ENCODE measurements at regions not wholly inside any gene's neighbourhood (a gene's known extent, or its start where the extent isn't known, plus 50 kb on each side); places are given as distances from the start of the nearest gene placed in this dataset.

GRCh38 chr18:43888598-43888997 is 611.3 kb upstream of the SYT4 start:
- 0 to 100% (median 67%) methylated on average over 1 to 3 of the region's 3 CpGs; no CpG with 5 or more reads in 1 of the 10 experiments for WGBS, 10 experiments
- Histone ChIP-seq H3K27ac (no peak overlapping the region), H3K4me1 (replicated peaks in 1 of 2) (no peaks in the 10 kb centered on the region), H3K4me3 (no peak overlapping the region)
- in situ Hi-C loops (cut with MboI; ENCODE audit: low pct_unique_long_range_greater_than_20kb in 2 of 9, low sequenced_read_pairs in 9 of 9, unreplicated experiment in 9 of 9), result no loop called here
- ATAC-seq (replicated peaks in 6 of 8), result no peak

GRCh38 chr18:43893001-43893637 is 615.8 kb upstream of the SYT4 start:
- H3K4me3 ChIP-seq, result no peak overlapping the region
- no peak overlapping the region for H3K27ac ChIP-seq
- no peaks in the 10 kb centered on the region for H3K4me1 ChIP-seq (replicated peaks in 1 of 2)
- 4 to 79% (median 41%) methylated on average over 2 to 4 of the region's 5 CpGs; no CpG with 5 or more reads in 1 of the 10 experiments for WGBS, 10 experiments
- in situ Hi-C loops (cut with MboI; ENCODE audit: low pct_unique_long_range_greater_than_20kb in 2 of 9, low sequenced_read_pairs in 9 of 9, unreplicated experiment in 9 of 9), result no loop called here
- ATAC-seq (replicated peaks in 6 of 8), result peak; percentile 53 to 99 (median 96)

GRCh38 chr18:43904209-43904837 is 627.0 kb upstream of the SYT4 start:
- H3K27ac ChIP-seq, result no peak overlapping the region
- no peak overlapping the region for H3K4me3 ChIP-seq
- in situ Hi-C loops (cut with MboI; ENCODE audit: low pct_unique_long_range_greater_than_20kb in 2 of 9, low sequenced_read_pairs in 9 of 9, unreplicated experiment in 9 of 9), result no loop called here
- ATAC-seq (replicated peaks in 6 of 8), result no peak
- H3K4me1 ChIP-seq (replicated peaks in 1 of 2), result no peaks in the 10 kb centered on the region
- WGBS, 10 experiments, result 71 to 100% (median 87%) methylated on average over 1 of the region's 1 CpG; no CpG with 5 or more reads in 2 of the 10 experiments

DNA sequence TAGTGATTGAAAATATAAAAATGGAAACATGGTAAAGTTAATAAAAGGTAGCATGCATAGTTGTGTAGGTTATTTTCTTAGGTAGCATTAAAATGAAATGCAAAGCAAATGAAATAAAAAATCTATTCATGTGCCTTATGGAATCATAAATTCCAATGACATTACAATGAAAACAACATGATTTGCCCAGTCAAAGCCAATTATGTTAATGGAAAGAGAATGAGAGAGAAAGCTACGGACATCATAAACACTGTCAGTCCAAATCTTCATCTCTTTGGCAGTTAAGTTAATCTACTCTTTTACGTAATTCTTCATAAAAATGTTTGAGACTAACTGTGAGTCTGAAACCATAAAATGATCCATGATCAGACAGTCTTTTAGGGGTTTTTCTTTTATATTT is 636.7 kb upstream of the SYT4 start:
- Histone ChIP-seq H3K27ac (no peak overlapping the region), H3K4me1 (replicated peaks in 1 of 2) (peaks cover 0 to 3% of the 10 kb centered on the region in 2 donors), H3K4me3 (no peak overlapping the region)
- WGBS, 10 experiments, result 54 to 100% (median 81%) methylated on average over 1 to 2 of the region's 2 CpGs
- in situ Hi-C loops (cut with MboI; ENCODE audit: low pct_unique_long_range_greater_than_20kb in 2 of 9, low sequenced_read_pairs in 9 of 9, unreplicated experiment in 9 of 9), result no loop called here
- ATAC-seq (replicated peaks in 6 of 8), result no peak

GRCh38 chr18:43916984-43917383 is 639.7 kb upstream of the SYT4 start:
- ATAC-seq (replicated peaks in 6 of 8), result no peak
- WGBS, 10 experiments, result 50 to 100% (median 93%) methylated on average over 1 to 3 of the region's 3 CpGs
- in situ Hi-C loops (cut with MboI; ENCODE audit: low pct_unique_long_range_greater_than_20kb in 2 of 9, low sequenced_read_pairs in 9 of 9, unreplicated experiment in 9 of 9), result no loop called here
- no peak overlapping the region for H3K27ac ChIP-seq
- no peak overlapping the region for H3K4me3 ChIP-seq
- peaks cover 0 to 3% of the 10 kb centered on the region in 2 donors for H3K4me1 ChIP-seq (replicated peaks in 1 of 2)

DNA sequence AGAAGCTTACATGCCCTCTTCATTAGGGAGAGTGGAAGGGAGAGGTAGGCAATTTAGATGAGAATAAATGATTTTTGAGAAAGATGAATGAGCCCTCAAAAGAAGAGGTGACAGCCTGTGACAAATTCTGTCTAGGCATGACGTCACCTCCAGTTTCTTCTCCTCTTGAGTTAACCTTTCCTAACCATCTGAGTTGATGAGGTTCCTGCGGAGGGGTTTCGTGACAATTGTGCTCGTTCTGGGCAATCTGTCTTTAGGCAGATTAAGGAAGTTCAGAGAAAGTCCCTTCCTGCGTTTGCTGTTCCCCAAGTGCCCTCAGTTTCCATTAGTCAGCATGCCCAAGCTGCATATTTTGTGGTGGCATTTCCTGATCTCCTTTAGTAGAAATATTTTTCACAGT is 640.2 kb upstream of the SYT4 start:
- Histone ChIP-seq H3K4me3 (no peak overlapping the region), H3K4me1 (replicated peaks in 1 of 2) (peaks cover 0 to 3% of the 10 kb centered on the region in 2 donors), H3K27ac (no peak overlapping the region)
- no peak for ATAC-seq (replicated peaks in 6 of 8)
- 29 to 100% (median 85%) methylated on average over 1 to 5 of the region's 5 CpGs; no CpG with 5 or more reads in 2 of the 10 experiments for WGBS, 10 experiments
- in situ Hi-C loops (cut with MboI; ENCODE audit: low pct_unique_long_range_greater_than_20kb in 2 of 9, low sequenced_read_pairs in 9 of 9, unreplicated experiment in 9 of 9), result no loop called here

DNA sequence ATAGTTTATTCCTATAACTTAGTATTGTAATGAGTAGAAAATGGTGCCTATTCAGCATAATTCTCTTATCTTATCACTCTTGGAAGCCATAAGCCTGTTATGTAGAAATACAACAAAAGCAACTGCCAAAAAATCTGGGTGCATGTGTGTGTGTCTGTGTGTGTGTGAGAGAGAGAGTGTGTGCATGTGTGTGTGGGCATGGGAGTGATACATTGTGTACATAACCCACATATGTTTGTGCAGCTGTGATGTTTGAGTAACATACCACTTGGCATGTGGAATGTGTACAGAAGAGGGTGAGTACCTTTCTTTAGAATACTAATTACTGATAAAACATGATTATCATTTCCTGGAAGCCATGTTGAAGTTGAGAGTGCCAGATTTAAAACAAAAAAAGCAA is 642.3 kb upstream of the SYT4 start:
- in situ Hi-C loops (cut with MboI; ENCODE audit: low pct_unique_long_range_greater_than_20kb in 2 of 9, low sequenced_read_pairs in 9 of 9, unreplicated experiment in 9 of 9), result no loop called here
- H3K4me1 ChIP-seq (replicated peaks in 1 of 2), result peaks cover 0 to 3% of the 10 kb centered on the region in 2 donors
- no peak overlapping the region for H3K4me3 ChIP-seq
- no peak overlapping the region for H3K27ac ChIP-seq
- peak in 2 of 8 experiments; percentile 40 to 73 for ATAC-seq (replicated peaks in 6 of 8)

- in situ Hi-C loops (cut with MboI; ENCODE audit: low pct_unique_long_range_greater_than_20kb in 2 of 9, low sequenced_read_pairs in 9 of 9, unreplicated experiment in 9 of 9), result no loop called here
- no peak overlapping the region for H3K4me3 ChIP-seq
- no peak for ATAC-seq (replicated peaks in 6 of 8)
- peaks cover 0 to 2% of the 10 kb centered on the region in 2 donors for H3K4me1 ChIP-seq (replicated peaks in 1 of 2)
- H3K27ac ChIP-seq, result no peak overlapping the region
- WGBS, 10 experiments, result 42 to 100% (median 96%) methylated on average over 1 to 3 of the region's 3 CpGs; no CpG with 5 or more reads in 3 of the 10 experiments
These were observed 654.1 kb upstream of the SYT4 start for GRCh38 chr18:43931439-43931838.

GRCh38 chr18:43932140-43932539 is 654.9 kb upstream of the SYT4 start:
- H3K4me1 ChIP-seq (replicated peaks in 1 of 2), result peaks cover 0 to 2% of the 10 kb centered on the region in 2 donors

GRCh38 chr18:43933177-43933576 is 655.9 kb upstream of the SYT4 start:
- WGBS, 10 experiments, result 57 to 100% (median 85%) methylated on average over 1 to 5 of the region's 5 CpGs; no CpG with 5 or more reads in 2 of the 10 experiments
- peaks cover 0 to 2% of the 10 kb centered on the region in 2 donors for H3K4me1 ChIP-seq (replicated peaks in 1 of 2)
- no peak overlapping the region for H3K27ac ChIP-seq
- no peak for ATAC-seq (replicated peaks in 6 of 8)
- in situ Hi-C loops (cut with MboI; ENCODE audit: low pct_unique_long_range_greater_than_20kb in 2 of 9, low sequenced_read_pairs in 9 of 9, unreplicated experiment in 9 of 9), result no loop called here
- H3K4me3 ChIP-seq, result no peak overlapping the region

More at GRCh38 chr18:43932140-43932539, 654.9 kb upstream of the SYT4 start:
- Histone ChIP-seq H3K27ac (no peak overlapping the region), H3K4me3 (no peak overlapping the region)
- in situ Hi-C loops (cut with MboI; ENCODE audit: low pct_unique_long_range_greater_than_20kb in 2 of 9, low sequenced_read_pairs in 9 of 9, unreplicated experiment in 9 of 9), result no loop called here
- peak in 1 of 8 experiments; percentile 88 for ATAC-seq (replicated peaks in 6 of 8)

- WGBS, 10 experiments, result 0 to 100% (median 90%) methylated on average over 1 of the region's 1 CpG; no CpG with 5 or more reads in 2 of the 10 experiments
These were observed 657.0 kb upstream of the SYT4 start for GRCh38 chr18:43934322-43934721.

DNA sequence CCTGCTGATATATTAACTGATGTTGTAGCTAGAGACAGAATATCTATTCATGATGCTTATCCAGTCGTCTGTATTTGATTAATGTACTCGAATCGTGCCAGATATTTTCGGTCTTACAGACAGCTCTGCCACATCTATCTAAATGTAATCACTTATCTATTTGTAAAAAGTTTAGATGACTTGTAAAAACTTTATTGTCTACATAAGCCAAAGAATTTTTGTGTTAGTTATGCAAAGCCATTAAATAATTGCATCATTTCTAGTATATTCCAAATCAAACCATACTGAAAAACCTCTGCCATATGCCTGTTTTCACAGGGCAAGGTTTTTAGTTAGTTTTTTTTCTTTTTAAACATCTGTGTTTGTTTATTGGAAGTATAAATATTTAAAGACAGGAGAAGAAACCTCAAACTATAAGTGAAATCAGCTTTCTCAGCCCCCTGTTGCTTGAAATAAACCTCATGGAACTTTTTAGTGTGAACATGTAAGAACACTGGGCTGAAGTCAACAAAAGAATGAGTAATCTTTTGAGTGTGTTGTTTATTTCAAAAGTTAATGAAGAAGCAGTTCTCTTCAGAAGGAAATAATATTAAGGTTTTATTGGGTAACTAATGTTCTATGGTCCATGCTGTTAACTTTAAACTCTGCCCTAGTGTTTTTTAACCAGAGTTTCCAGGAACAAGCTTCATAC is 657.6 kb upstream of the SYT4 start:
- 6 to 88% (median 71%) methylated on average over 1 to 4 of the region's 4 CpGs; no CpG with 5 or more reads in 2 of the 10 experiments for WGBS, 10 experiments
- Histone ChIP-seq H3K4me1 (replicated peaks in 1 of 2) (no peaks in the 10 kb centered on the region), H3K4me3 (no peak overlapping the region), H3K27ac (no peak overlapping the region)
- ATAC-seq (replicated peaks in 6 of 8), result peak in 2 of 8 experiments; percentile 37 to 40
- in situ Hi-C loops (cut with MboI; ENCODE audit: low pct_unique_long_range_greater_than_20kb in 2 of 9, low sequenced_read_pairs in 9 of 9, unreplicated experiment in 9 of 9), result no loop called here

More at GRCh38 chr18:43934322-43934721, 657.0 kb upstream of the SYT4 start:
- in situ Hi-C loops (cut with MboI; ENCODE audit: low pct_unique_long_range_greater_than_20kb in 2 of 9, low sequenced_read_pairs in 9 of 9, unreplicated experiment in 9 of 9), result no loop called here
- no peak overlapping the region for H3K27ac ChIP-seq
- no peaks in the 10 kb centered on the region for H3K4me1 ChIP-seq (replicated peaks in 1 of 2)
- ATAC-seq (replicated peaks in 6 of 8), result no peak
- no peak overlapping the region for H3K4me3 ChIP-seq

DNA sequence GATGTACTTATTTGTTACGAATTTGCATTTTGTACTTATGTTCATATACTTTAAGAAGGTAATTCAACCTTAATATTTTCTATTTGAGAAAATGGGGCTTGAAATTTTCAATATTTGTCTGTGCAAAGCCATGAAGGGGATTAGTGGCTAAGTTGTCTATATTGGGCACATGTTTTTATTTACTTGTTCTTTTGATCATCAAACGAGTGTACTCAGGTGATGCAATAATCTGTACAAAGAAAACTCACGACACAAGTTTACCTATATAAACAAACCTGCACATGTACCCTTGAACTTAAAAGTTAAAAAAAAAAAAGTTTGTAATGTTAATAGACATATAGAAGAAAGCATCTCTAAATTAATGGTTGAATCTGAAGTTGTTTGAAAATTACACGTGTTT is 658.9 kb upstream of the SYT4 start:
- Histone ChIP-seq H3K27ac (no peak overlapping the region), H3K4me1 (replicated peaks in 1 of 2) (no peaks in the 10 kb centered on the region), H3K4me3 (no peak overlapping the region)
- no peak for ATAC-seq (replicated peaks in 6 of 8)
- in situ Hi-C loops (cut with MboI; ENCODE audit: low pct_unique_long_range_greater_than_20kb in 2 of 9, low sequenced_read_pairs in 9 of 9, unreplicated experiment in 9 of 9), result no loop called here
- 53 to 100% (median 93%) methylated on average over 1 to 4 of the region's 4 CpGs for WGBS, 10 experiments
